GM19025 (cell line): ENCODE measurements at regions not wholly inside any gene's neighbourhood (a gene's known extent, or its start where the extent isn't known, plus 50 kb on each side); places are given as distances from the start of the nearest gene placed in this dataset.

Experiments used
- ATAC-seq: cut with Tn5 transposase; IDR thresholded peaks from one replicate; pipeline ENCODE4 v1.9.1; 2021; ENCODE audit warnings: mild to moderate bottlenecking, low read depth, moderate library complexity; ENCODE audit not compliant: unreplicated experiment

- ATAC-seq, result no peak
Observed at GRCh38 chr13:78247362-78247761, 328.7 kb upstream of the EDNRB start.

GRCh38 chr13:78241278-78241919 is 322.8 kb upstream of the EDNRB start:
- ATAC-seq, result no peak

- ATAC-seq, result no peak
Observed at GRCh38 chr13:78239714-78240113, 321.1 kb upstream of the EDNRB start.

- ATAC-seq, result no peak
Observed at GRCh38 chr13:78238911-78239310, 320.3 kb upstream of the EDNRB start.

GRCh38 chr13:78228940-78229339 is 310.3 kb upstream of the EDNRB start:
- no peak for ATAC-seq

- no peak for ATAC-seq
Observed at GRCh38 chr13:78228211-78228610, 309.6 kb upstream of the EDNRB start.

GRCh38 chr13:78227709-78228108 is 309.1 kb upstream of the EDNRB start:
- ATAC-seq, result no peak

GRCh38 chr13:78215458-78216108 is 297.0 kb upstream of the EDNRB start:
- no peak for ATAC-seq

- peak; percentile 68 for ATAC-seq
Observed at GRCh38 chr13:78201411-78201810, 282.8 kb upstream of the EDNRB start.

- ATAC-seq, result no peak
Observed at GRCh38 chr13:78198821-78199220, 280.2 kb upstream of the EDNRB start.

- ATAC-seq, result no peak
Observed at GRCh38 chr13:78198419-78198818, 279.8 kb upstream of the EDNRB start.

GRCh38 chr13:78197231-78197630 is 278.6 kb upstream of the EDNRB start:
- no peak for ATAC-seq

GRCh38 chr13:78194904-78195639 is 276.4 kb upstream of the EDNRB start:
- no peak for ATAC-seq

- ATAC-seq, result no peak
Observed at GRCh38 chr13:78193846-78194245, 275.2 kb upstream of the EDNRB start.

- ATAC-seq, result no peak
Observed at GRCh38 chr13:78192716-78193115, 274.1 kb upstream of the EDNRB start.

- ATAC-seq, result no peak
Observed at GRCh38 chr13:78190296-78190695, 271.7 kb upstream of the EDNRB start.

- ATAC-seq, result no peak
Observed at GRCh38 chr13:78187781-78188180, 269.1 kb upstream of the EDNRB start.

- ATAC-seq, result no peak
Observed at GRCh38 chr13:78185700-78186099, 267.1 kb upstream of the EDNRB start.

GRCh38 chr13:78183732-78184131 is 265.1 kb upstream of the EDNRB start:
- ATAC-seq, result no peak

- ATAC-seq, result no peak
Observed at GRCh38 chr13:78182813-78183212, 264.2 kb upstream of the EDNRB start.

GRCh38 chr13:78177306-78177705 is 258.7 kb upstream of the EDNRB start:
- ATAC-seq, result no peak

- no peak for ATAC-seq
Observed at GRCh38 chr13:78176880-78177279, 258.2 kb upstream of the EDNRB start.
